ENCODE measurements at regions not wholly inside any gene's neighbourhood (a gene's known extent, or its start where the extent isn't known, plus 50 kb on each side); places are given as distances from the start of the nearest gene placed in this dataset.

GRCh38 chr3:76307556-76307955 is 522.2 kb upstream of the ZNF717 start:
- TF ChIP-seq, protein P1, sequence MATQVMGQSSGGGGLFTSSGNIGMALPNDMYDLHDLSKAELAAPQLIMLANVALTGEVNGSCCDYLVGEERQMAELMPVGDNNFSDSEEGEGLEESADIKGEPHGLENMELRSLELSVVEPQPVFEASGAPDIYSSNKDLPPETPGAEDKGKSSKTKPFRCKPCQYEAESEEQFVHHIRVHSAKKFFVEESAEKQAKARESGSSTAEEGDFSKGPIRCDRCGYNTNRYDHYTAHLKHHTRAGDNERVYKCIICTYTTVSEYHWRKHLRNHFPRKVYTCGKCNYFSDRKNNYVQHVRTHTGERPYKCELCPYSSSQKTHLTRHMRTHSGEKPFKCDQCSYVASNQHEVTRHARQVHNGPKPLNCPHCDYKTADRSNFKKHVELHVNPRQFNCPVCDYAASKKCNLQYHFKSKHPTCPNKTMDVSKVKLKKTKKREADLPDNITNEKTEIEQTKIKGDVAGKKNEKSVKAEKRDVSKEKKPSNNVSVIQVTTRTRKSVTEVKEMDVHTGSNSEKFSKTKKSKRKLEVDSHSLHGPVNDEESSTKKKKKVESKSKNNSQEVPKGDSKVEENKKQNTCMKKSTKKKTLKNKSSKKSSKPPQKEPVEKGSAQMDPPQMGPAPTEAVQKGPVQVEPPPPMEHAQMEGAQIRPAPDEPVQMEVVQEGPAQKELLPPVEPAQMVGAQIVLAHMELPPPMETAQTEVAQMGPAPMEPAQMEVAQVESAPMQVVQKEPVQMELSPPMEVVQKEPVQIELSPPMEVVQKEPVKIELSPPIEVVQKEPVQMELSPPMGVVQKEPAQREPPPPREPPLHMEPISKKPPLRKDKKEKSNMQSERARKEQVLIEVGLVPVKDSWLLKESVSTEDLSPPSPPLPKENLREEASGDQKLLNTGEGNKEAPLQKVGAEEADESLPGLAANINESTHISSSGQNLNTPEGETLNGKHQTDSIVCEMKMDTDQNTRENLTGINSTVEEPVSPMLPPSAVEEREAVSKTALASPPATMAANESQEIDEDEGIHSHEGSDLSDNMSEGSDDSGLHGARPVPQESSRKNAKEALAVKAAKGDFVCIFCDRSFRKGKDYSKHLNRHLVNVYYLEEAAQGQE (IDR thresholded peaks at IDR 0.05; ENCODE audit: insufficient replicate concordance, low read depth) = no peak
- TF ChIP-seq POLR2AphosphoS5 (IDR thresholded peaks at IDR 0.05; ENCODE audit: low read depth) = no peak
- TF ChIP-seq GABPA (IDR thresholded peaks at IDR 0.05; ENCODE audit: low read depth) = no peak
- no peak for TF ChIP-seq CTCF (IDR thresholded peaks at IDR 0.05; ENCODE audit: insufficient read depth, low read length)
- TF ChIP-seq SPI1 (IDR thresholded peaks at IDR 0.05; ENCODE audit: borderline replicate concordance, low read depth) = no peak
- H3K4me3 ChIP-seq (replicated peaks; ENCODE audit: insufficient read depth, low read length) = no peak overlapping the region
- DNase-seq (ENCODE audit: low read depth in 1 of 2, low spot score in 1 of 2) = no peak
- no peaks in the 10 kb centered on the region for H3K27me3 ChIP-seq (ENCODE audit: insufficient read depth, poor library complexity, severe bottlenecking)
- H3K27ac ChIP-seq (replicated peaks) = no peak overlapping the region

DNA sequence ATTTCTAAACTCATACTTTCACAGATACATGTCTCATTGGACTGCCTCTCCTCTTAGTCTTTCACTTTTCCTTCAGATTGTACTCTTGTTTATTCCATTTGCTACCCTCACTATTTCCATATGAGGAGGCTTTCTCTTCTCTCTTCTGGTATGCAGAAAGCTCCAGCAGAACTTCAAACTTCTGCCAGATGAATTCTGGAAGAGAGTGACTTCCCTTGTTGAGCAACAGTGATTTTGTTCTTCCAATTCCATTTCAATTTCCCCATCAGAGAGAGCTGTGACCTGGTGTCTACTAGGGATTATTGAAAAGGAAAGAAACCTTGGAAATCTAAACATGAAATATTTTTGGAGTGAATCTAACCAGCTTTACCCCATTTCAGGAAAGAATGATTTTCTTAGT is 523.2 kb upstream of the ZNF717 start:
- no peak for DNase-seq (ENCODE audit: low read depth in 1 of 2, low spot score in 1 of 2)
- no peak overlapping the region for H3K4me3 ChIP-seq (replicated peaks; ENCODE audit: insufficient read depth, low read length)
- TF ChIP-seq GABPA (IDR thresholded peaks at IDR 0.05; ENCODE audit: low read depth) (no peak), CTCF (IDR thresholded peaks at IDR 0.05; ENCODE audit: insufficient read depth, low read length) (no peak), POLR2AphosphoS5 (IDR thresholded peaks at IDR 0.05; ENCODE audit: low read depth) (no peak), SPI1 (IDR thresholded peaks at IDR 0.05; ENCODE audit: borderline replicate concordance, low read depth) (no peak)
- TF ChIP-seq, protein P1 (IDR thresholded peaks at IDR 0.05; ENCODE audit: insufficient replicate concordance, low read depth) = no peak
- H3K27ac ChIP-seq (replicated peaks) = no peak overlapping the region
- H3K27me3 ChIP-seq (ENCODE audit: insufficient read depth, poor library complexity, severe bottlenecking) = no peaks in the 10 kb centered on the region

DNA sequence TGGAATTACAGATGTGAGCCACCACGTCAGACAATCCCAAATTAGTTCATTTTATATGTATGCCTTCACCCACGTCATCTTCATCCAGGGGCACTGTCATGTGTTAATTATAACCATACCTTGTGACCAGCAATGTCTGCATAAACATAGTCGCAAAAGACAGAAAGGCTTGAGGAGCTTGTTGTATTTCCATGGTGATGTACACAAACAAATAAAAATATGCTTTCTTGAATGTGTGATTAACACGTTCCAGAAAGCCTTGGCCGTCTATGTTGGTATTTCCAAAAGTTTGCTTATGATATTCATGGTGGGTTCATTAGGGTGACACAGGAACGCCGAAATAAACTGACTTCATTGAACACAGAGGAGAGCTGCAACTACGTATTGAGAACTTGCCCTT is 524.7 kb upstream of the ZNF717 start:
- no peaks in the 10 kb centered on the region for H3K27me3 ChIP-seq (ENCODE audit: insufficient read depth, poor library complexity, severe bottlenecking)
- no peak overlapping the region for H3K27ac ChIP-seq (replicated peaks)
- no peak overlapping the region for H3K4me3 ChIP-seq (replicated peaks; ENCODE audit: insufficient read depth, low read length)
- DNase-seq (ENCODE audit: low read depth in 1 of 2, low spot score in 1 of 2) = no peak
- TF ChIP-seq GABPA (IDR thresholded peaks at IDR 0.05; ENCODE audit: low read depth) = no peak
- TF ChIP-seq SPI1 (IDR thresholded peaks at IDR 0.05; ENCODE audit: borderline replicate concordance, low read depth) = no peak
- TF ChIP-seq, protein P1 (IDR thresholded peaks at IDR 0.05; ENCODE audit: insufficient replicate concordance, low read depth) = no peak

GRCh38 chr3:76310667-76311066 is 525.3 kb upstream of the ZNF717 start:
- Histone ChIP-seq H3K27ac (replicated peaks) (no peak overlapping the region), H3K4me3 (replicated peaks; ENCODE audit: insufficient read depth, low read length) (no peak overlapping the region), H3K27me3 (ENCODE audit: insufficient read depth, poor library complexity, severe bottlenecking) (no peaks in the 10 kb centered on the region)
- TF ChIP-seq POLR2AphosphoS5 (IDR thresholded peaks at IDR 0.05; ENCODE audit: low read depth) (no peak), SPI1 (IDR thresholded peaks at IDR 0.05; ENCODE audit: borderline replicate concordance, low read depth) (no peak), CTCF (IDR thresholded peaks at IDR 0.05; ENCODE audit: insufficient read depth, low read length) (no peak), GABPA (IDR thresholded peaks at IDR 0.05; ENCODE audit: low read depth) (no peak)
- TF ChIP-seq, protein P1 (IDR thresholded peaks at IDR 0.05; ENCODE audit: insufficient replicate concordance, low read depth) = no peak
- no peak for DNase-seq (ENCODE audit: low read depth in 1 of 2, low spot score in 1 of 2)

Measured in HL-60 (cell line).